Astrocyte (in vitro differentiated cells and primary cell): ENCODE measurements at regions not wholly inside any gene's neighbourhood (a gene's known extent, or its start where the extent isn't known, plus 50 kb on each side); places are given as distances from the start of the nearest gene placed in this dataset.

Experiments used
- DNase-seq: peaks from one replicate; pipeline ENCODE4 v3.0.0-alpha.2; 2010; ENCODE audit warnings: low read depth
- FAIRE-seq: peaks from 2 replicates; lab custom pipeline; 2011; peaks lifted over from hg19 to GRCh38; lab: Jason Lieb, UNC
- H2AFZ ChIP-seq: 2 replicates; pipeline ENCODE4 v1.6.0; 2012; ENCODE audit warnings: low read depth, low read length, inconsistent platforms
- H3K27ac ChIP-seq: 2 replicates; pipeline ENCODE4 v1.5.1; 2011; ENCODE audit warnings: low read depth, low read length, inconsistent platforms
- H3K27me3 ChIP-seq: 2 replicates; pipeline ENCODE4 v1.6.0; 2011; ENCODE audit warnings: low read length, inconsistent platforms; ENCODE audit not compliant: insufficient read depth
- H3K36me3 ChIP-seq: 2 replicates; pipeline ENCODE4 v1.5.1; 2011; ENCODE audit warnings: low read length, inconsistent platforms; ENCODE audit not compliant: insufficient read depth
- H3K4me1 ChIP-seq: 2 replicates; pipeline ENCODE4 v1.5.1; 2011; ENCODE audit warnings: low read length, inconsistent platforms; ENCODE audit not compliant: insufficient read depth
- H3K4me2 ChIP-seq: 2 replicates; pipeline ENCODE4 v1.6.0; 2012; ENCODE audit warnings: low read length, inconsistent platforms
- H3K4me3 ChIP-seq: 2 replicates; pipeline ENCODE4 v1.5.1; 2011; ENCODE audit warnings: low read depth, mild to moderate bottlenecking, low read length, inconsistent platforms; ENCODE audit not compliant: insufficient read depth
- H3K79me2 ChIP-seq: 2 replicates; pipeline ENCODE4 v1.6.0; 2012; ENCODE audit warnings: mild to moderate bottlenecking, low read length, inconsistent platforms; ENCODE audit not compliant: insufficient read depth
- H3K9ac ChIP-seq: 2 replicates; pipeline ENCODE4 v1.6.0; 2012; ENCODE audit warnings: mild to moderate bottlenecking, low read length, inconsistent platforms
- H3K9me3 ChIP-seq: 2 replicates; pipeline ENCODE4 v1.5.1; 2012; ENCODE audit warnings: low read depth, mild to moderate bottlenecking, low read length, inconsistent platforms; ENCODE audit not compliant: insufficient read depth
- H4K20me1 ChIP-seq: 2 replicates; pipeline ENCODE4 v1.6.0; 2012; ENCODE audit warnings: low read length, inconsistent platforms; ENCODE audit not compliant: insufficient read depth
- H3K27ac Mint-ChIP-seq: one replicate; pipeline ENCODE4 v1.8.0; 2021; ENCODE audit warnings: mild to moderate bottlenecking, mixed read lengths; ENCODE audit not compliant: unreplicated experiment
- H3K27me3 Mint-ChIP-seq: one replicate; pipeline ENCODE4 v1.8.0; 2021; ENCODE audit warnings: low read depth, mixed read lengths; ENCODE audit not compliant: unreplicated experiment
- H3K36me3 Mint-ChIP-seq: one replicate; pipeline ENCODE4 v1.8.0; 2021; ENCODE audit warnings: low read depth, mixed read lengths; ENCODE audit not compliant: unreplicated experiment
- H3K4me1 Mint-ChIP-seq: one replicate; pipeline ENCODE4 v1.8.0; 2021; ENCODE audit warnings: low read depth, mixed read lengths; ENCODE audit not compliant: unreplicated experiment
- H3K4me3 Mint-ChIP-seq: one replicate; pipeline ENCODE4 v1.8.0; 2021; ENCODE audit warnings: mild to moderate bottlenecking, moderate library complexity, mixed read lengths; ENCODE audit not compliant: unreplicated experiment
- H3K9me3 Mint-ChIP-seq: one replicate; pipeline ENCODE4 v1.8.0; 2021; ENCODE audit warnings: mild to moderate bottlenecking, mixed read lengths; ENCODE audit not compliant: unreplicated experiment
- EZH2 ChIP-seq: IDR thresholded peaks from 2 replicates; pipeline ENCODE4 v1.6.1; 2012; ENCODE audit warnings: mild to moderate bottlenecking, low read length, inconsistent platforms; ENCODE audit not compliant: insufficient read depth
- TF ChIP-seq, protein P1 (sequence below): IDR thresholded peaks from 2 replicates; pipeline ENCODE4 v1.5.1; 2011; ENCODE audit warnings: low read depth, mild to moderate bottlenecking, inconsistent platforms, low read length, moderate library complexity; ENCODE audit not compliant: insufficient read depth

DNA sequence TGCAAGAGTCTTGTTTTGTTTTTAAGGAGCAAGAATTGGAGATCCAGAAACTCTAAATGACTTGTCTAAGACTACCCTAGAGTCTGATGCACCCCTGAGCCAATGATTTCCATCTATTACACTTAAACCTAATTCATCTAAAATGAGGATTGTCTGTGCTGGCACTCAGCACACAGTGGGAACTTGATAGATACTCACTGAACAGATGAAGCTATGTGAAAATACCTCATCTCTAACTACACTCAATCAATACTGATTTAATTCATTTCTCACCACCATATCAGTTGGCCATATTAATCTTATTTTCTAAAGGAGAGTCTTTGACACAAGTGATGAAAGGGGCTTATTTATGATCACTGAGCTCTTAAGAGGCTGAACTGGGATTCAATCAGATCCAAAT, 262.1 kb downstream of the HS3ST1 start:
- Histone ChIP-seq H3K36me3 (no peaks in the 10 kb centered on the region), H3K79me2 (no peaks in the 10 kb centered on the region), H3K4me3 (no peak overlapping the region), H3K27me3 (no peaks in the 10 kb centered on the region), H3K4me1 (no peaks in the 10 kb centered on the region), H2AFZ (no peak overlapping the region), H3K9ac (no peak overlapping the region), H4K20me1 (no peaks in the 10 kb centered on the region), H3K9me3 (no peaks in the 10 kb centered on the region), H3K4me2 (no peak overlapping the region), H3K27ac (no peak overlapping the region)
- Mint-ChIP-seq H3K27ac (no peak overlapping the region), H3K9me3 (peaks cover 3% of the 10 kb centered on the region), H3K4me1 (no peaks in the 10 kb centered on the region), H3K36me3 (no peaks in the 10 kb centered on the region), H3K4me3 (no peak overlapping the region), H3K27me3 (peaks cover under 1% of the 10 kb centered on the region)
- no peak for FAIRE-seq
- no peak for TF ChIP-seq EZH2
- TF ChIP-seq, protein P1, sequence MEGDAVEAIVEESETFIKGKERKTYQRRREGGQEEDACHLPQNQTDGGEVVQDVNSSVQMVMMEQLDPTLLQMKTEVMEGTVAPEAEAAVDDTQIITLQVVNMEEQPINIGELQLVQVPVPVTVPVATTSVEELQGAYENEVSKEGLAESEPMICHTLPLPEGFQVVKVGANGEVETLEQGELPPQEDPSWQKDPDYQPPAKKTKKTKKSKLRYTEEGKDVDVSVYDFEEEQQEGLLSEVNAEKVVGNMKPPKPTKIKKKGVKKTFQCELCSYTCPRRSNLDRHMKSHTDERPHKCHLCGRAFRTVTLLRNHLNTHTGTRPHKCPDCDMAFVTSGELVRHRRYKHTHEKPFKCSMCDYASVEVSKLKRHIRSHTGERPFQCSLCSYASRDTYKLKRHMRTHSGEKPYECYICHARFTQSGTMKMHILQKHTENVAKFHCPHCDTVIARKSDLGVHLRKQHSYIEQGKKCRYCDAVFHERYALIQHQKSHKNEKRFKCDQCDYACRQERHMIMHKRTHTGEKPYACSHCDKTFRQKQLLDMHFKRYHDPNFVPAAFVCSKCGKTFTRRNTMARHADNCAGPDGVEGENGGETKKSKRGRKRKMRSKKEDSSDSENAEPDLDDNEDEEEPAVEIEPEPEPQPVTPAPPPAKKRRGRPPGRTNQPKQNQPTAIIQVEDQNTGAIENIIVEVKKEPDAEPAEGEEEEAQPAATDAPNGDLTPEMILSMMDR: no peak
- no peak for DNase-seq

DNA sequence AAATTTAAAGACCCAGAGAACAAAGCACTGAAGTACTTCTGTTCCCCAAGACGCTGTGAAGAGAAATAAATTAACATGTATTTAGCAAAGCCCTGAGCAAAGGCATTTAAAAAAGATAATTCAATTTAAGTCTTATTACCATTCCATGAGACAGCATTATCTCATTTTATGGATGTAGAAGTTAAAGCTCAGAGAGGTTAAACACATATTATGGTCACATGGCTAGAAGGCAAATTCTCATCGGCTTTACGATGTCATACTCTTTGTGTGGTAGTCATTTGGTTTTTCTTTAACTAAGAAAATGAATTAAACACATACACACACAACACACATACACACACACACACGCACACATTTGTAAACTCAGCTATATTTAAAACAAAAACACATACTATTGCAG, 262.7 kb downstream of the HS3ST1 start:
- Histone ChIP-seq H4K20me1 (no peaks in the 10 kb centered on the region), H3K9me3 (no peaks in the 10 kb centered on the region), H3K27ac (no peak overlapping the region), H3K36me3 (no peaks in the 10 kb centered on the region), H3K4me3 (no peak overlapping the region), H3K27me3 (no peaks in the 10 kb centered on the region), H3K4me2 (no peak overlapping the region), H3K4me1 (no peaks in the 10 kb centered on the region), H3K9ac (no peak overlapping the region), H2AFZ (no peak overlapping the region), H3K79me2 (no peaks in the 10 kb centered on the region)
- Mint-ChIP-seq H3K4me3 (no peak overlapping the region), H3K27ac (no peak overlapping the region), H3K4me1 (no peaks in the 10 kb centered on the region), H3K27me3 (peaks cover 2% of the 10 kb centered on the region), H3K36me3 (no peaks in the 10 kb centered on the region), H3K9me3 (peaks cover 3% of the 10 kb centered on the region)
- no peak for TF ChIP-seq EZH2
- TF ChIP-seq, protein P1: no peak
- FAIRE-seq: no peak
- DNase-seq: no peak

DNA sequence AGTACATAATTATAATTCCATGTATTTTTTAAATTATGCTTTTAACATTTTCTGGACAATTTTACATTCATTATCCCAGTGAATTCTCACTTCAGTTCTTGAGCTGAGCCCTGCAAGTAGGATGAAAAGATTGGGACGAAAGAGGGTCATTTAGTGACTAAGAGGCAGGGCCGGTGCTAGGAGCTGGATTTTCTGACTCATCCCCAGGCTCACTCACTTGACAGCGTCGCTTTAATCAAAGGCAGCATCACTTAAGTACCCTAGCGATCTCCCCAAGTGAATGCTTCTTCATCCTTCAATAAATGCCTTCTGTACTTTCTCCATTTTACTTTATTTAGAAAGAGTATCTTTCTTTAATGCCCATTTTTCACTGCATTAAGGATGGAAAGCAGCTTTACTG, 263.6 kb downstream of the HS3ST1 start:
- H3K27me3 Mint-ChIP-seq: peaks cover 2% of the 10 kb centered on the region
- no peaks in the 10 kb centered on the region for H3K36me3 Mint-ChIP-seq
- no peaks in the 10 kb centered on the region for H3K79me2 ChIP-seq
- H3K4me3 Mint-ChIP-seq: no peak overlapping the region
- H3K36me3 ChIP-seq: no peaks in the 10 kb centered on the region
- no peak overlapping the region for H3K4me3 ChIP-seq
- no peaks in the 10 kb centered on the region for H3K27me3 ChIP-seq
- FAIRE-seq (no peak), DNase-seq (peak; percentile 44)
- no peak overlapping the region for H3K4me2 ChIP-seq
- H4K20me1 ChIP-seq: no peaks in the 10 kb centered on the region
- H3K9ac ChIP-seq: no peak overlapping the region
- H3K4me1 Mint-ChIP-seq: no peaks in the 10 kb centered on the region
- H3K9me3 Mint-ChIP-seq: peaks cover 3% of the 10 kb centered on the region
- TF ChIP-seq EZH2: no peak
- TF ChIP-seq, protein P1: no peak
- H3K4me1 ChIP-seq: no peaks in the 10 kb centered on the region
- H3K9me3 ChIP-seq: no peaks in the 10 kb centered on the region
- H3K27ac Mint-ChIP-seq: no peak overlapping the region
- no peak overlapping the region for H3K27ac ChIP-seq
- no peak overlapping the region for H2AFZ ChIP-seq
